Fibroblast of lung (primary cell): ENCODE measurements at regions not wholly inside any gene's neighbourhood (a gene's known extent, or its start where the extent isn't known, plus 50 kb on each side); places are given as distances from the start of the nearest gene placed in this dataset.

ENCODE experiments used
- DNase-seq, 2 donors: peaks; one replicate each; pipeline versions ENCODE4 v3.0.0 to v3.0.0-alpha.2; 2010; ENCODE audit warnings: low read depth in 2 of 2
- H2AFZ ChIP-seq: 2 replicates; pipeline ENCODE4 v1.5.1; 2012; ENCODE audit warnings: low read length, control low read depth, inconsistent platforms
- H3K27ac ChIP-seq: 2 replicates; pipeline ENCODE4 v1.5.1; 2011; ENCODE audit warnings: low read length, control low read depth; ENCODE audit not compliant: insufficient read depth
- H3K27me3 ChIP-seq: 2 replicates; pipeline ENCODE4 v1.5.1; 2011; ENCODE audit warnings: mild to moderate bottlenecking, low read length; ENCODE audit not compliant: control insufficient read depth, insufficient read depth
- H3K36me3 ChIP-seq: 2 replicates; pipeline ENCODE4 v1.5.1; 2011; ENCODE audit warnings: low read length; ENCODE audit not compliant: control insufficient read depth, insufficient read depth
- H3K4me1 ChIP-seq: 2 replicates; pipeline ENCODE4 v1.5.1; 2011; ENCODE audit warnings: low read length; ENCODE audit not compliant: control insufficient read depth, insufficient read depth; ENCODE audit errors: extremely low read depth
- H3K4me2 ChIP-seq: 2 replicates; pipeline ENCODE4 v1.5.1; 2011; ENCODE audit warnings: low read length, control low read depth; ENCODE audit not compliant: insufficient read depth; ENCODE audit errors: extremely low read depth
- H3K4me3 ChIP-seq, 4 experiments: fragments of 200-600 bp in 1 of 4; sonication (generic) in 1 of 4; replicated peaks in 1 of 4; 2 replicates each; pipeline ENCODE4 v1.5.1; 2011 to 2016; ENCODE audit warnings: low read length in 4 of 4, low read depth in 3 of 4, mild to moderate bottlenecking in 3 of 4, control low read depth in 2 of 4, inconsistent platforms in 1 of 4, mixed read lengths in 1 of 4; ENCODE audit not compliant: insufficient read depth in 1 of 4; ENCODE audit errors: control extremely low read depth in 1 of 4
- H3K79me2 ChIP-seq: 2 replicates; pipeline ENCODE4 v1.5.1; 2012; ENCODE audit warnings: mild to moderate bottlenecking, low read length, inconsistent platforms; ENCODE audit not compliant: control insufficient read depth, insufficient read depth
- H3K9ac ChIP-seq: 2 replicates; pipeline ENCODE4 v1.5.1; 2011; ENCODE audit warnings: mild to moderate bottlenecking, low read length, control low read depth; ENCODE audit not compliant: insufficient read depth
- H3K9me3 ChIP-seq: 2 replicates; pipeline ENCODE4 v1.5.1; 2012; ENCODE audit warnings: low read depth, low read length; ENCODE audit not compliant: control insufficient read depth, insufficient read depth
- H4K20me1 ChIP-seq: 2 replicates; pipeline ENCODE4 v1.5.1; 2011; ENCODE audit warnings: low read length; ENCODE audit not compliant: control insufficient read depth, insufficient read depth; ENCODE audit errors: extremely low read depth
- CTCF ChIP-seq, 2 donors: IDR thresholded peaks in 1 of 2; conservative IDR thresholded peaks in 1 of 2; 1 replicate in 1 of 2; 2 replicates in 1 of 2; pipeline ENCODE4 v1.5.1; 2011 to 2012; ENCODE audit warnings: low read length in 2 of 2, control low read depth in 1 of 2, inconsistent platforms in 1 of 2, low read depth in 1 of 2, mild to moderate bottlenecking in 1 of 2
- EZH2 ChIP-seq: IDR thresholded peaks from 2 replicates; pipeline ENCODE4 v1.5.1; 2012; ENCODE audit warnings: low read length, control low read depth, mild to moderate bottlenecking; ENCODE audit errors: missing control alignments

- Histone ChIP-seq H3K4me2 (no peak overlapping the region), H3K4me3 (no peak overlapping the region), H3K27me3 (no peaks in the 10 kb centered on the region), H3K79me2 (no peaks in the 10 kb centered on the region), H3K4me1 (no peaks in the 10 kb centered on the region), H3K36me3 (no peaks in the 10 kb centered on the region), H3K9ac (no peak overlapping the region), H4K20me1 (no peaks in the 10 kb centered on the region), H3K9me3 (no peaks in the 10 kb centered on the region), H3K27ac (no peak overlapping the region), H2AFZ (no peak overlapping the region)
- DNase-seq = no peak
- TF ChIP-seq CTCF (conservative IDR thresholded peaks at IDR 0.05 in 1 of 2, IDR thresholded peaks at IDR 0.05 in 1 of 2; ENCODE audit: low read depth in 1 of 2, low read length in 2 of 2) = no peak
- no peak for TF ChIP-seq EZH2
These were observed 52.0 kb upstream of the LRIG1 start for GRCh38 chr3:66552846-66553245.

DNA sequence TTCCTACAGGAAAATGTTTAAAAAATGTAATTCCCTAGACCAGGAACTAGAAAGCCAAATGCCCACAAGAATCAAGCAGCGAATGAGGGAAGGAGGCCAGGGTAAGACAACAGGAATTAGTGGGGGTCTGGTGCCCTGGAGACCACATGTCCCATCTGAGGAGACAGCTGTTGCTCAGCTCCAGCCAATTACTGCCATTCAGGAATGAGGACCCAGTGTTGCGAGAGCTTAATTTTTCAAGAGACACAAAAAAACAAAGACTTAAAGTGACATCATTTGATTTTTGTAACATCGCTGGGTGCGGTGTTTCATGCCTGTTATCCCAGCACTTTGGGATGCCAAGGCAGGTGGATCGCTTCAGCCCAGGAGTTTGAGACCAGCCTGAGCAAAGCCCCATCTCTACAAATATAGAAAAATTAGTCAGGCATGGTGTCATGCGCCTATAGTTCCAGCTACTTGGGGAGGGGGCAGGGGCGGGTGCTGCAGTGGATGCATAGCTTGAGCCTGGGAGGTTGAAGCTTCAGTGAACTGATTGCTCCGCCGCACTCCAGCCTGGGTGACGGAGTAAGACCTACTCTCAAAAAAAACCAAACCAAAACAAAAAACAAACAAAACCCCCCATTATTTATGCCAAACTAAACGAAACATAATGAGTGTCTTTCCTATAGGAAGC, 52.8 kb upstream of the LRIG1 start:
- no peaks in the 10 kb centered on the region for H3K79me2 ChIP-seq
- no peaks in the 10 kb centered on the region for H4K20me1 ChIP-seq
- no peaks in the 10 kb centered on the region for H3K9me3 ChIP-seq
- H3K27ac ChIP-seq = no peak overlapping the region
- H3K4me3 ChIP-seq = no peak overlapping the region
- no peaks in the 10 kb centered on the region for H3K27me3 ChIP-seq
- H3K4me1 ChIP-seq = no peaks in the 10 kb centered on the region
- no peak overlapping the region for H3K9ac ChIP-seq
- TF ChIP-seq CTCF (conservative IDR thresholded peaks at IDR 0.05 in 1 of 2, IDR thresholded peaks at IDR 0.05 in 1 of 2; ENCODE audit: low read depth in 1 of 2, low read length in 2 of 2) (no peak), EZH2 (no peak)
- no peak for DNase-seq
- H3K4me2 ChIP-seq = no peak overlapping the region
- H2AFZ ChIP-seq = no peak overlapping the region
- no peaks in the 10 kb centered on the region for H3K36me3 ChIP-seq

GRCh38 chr3:66554178-66554577, 53.4 kb upstream of the LRIG1 start:
- Histone ChIP-seq H3K27ac (no peak overlapping the region), H2AFZ (no peak overlapping the region), H3K4me1 (no peaks in the 10 kb centered on the region), H3K27me3 (no peaks in the 10 kb centered on the region), H3K9ac (no peak overlapping the region), H4K20me1 (no peaks in the 10 kb centered on the region), H3K4me3 (no peak overlapping the region), H3K36me3 (no peaks in the 10 kb centered on the region), H3K79me2 (no peaks in the 10 kb centered on the region), H3K4me2 (no peak overlapping the region), H3K9me3 (no peaks in the 10 kb centered on the region)
- DNase-seq = peak; percentile 59 to 63
- TF ChIP-seq EZH2 (no peak), CTCF (conservative IDR thresholded peaks at IDR 0.05 in 1 of 2, IDR thresholded peaks at IDR 0.05 in 1 of 2; ENCODE audit: low read depth in 1 of 2, low read length in 2 of 2) (no peak)
